SK-N-SH treated with all-trans-retinoic acid at 6 μM for 48 hours (cell line): ENCODE measurements at regions not wholly inside any gene's neighbourhood (a gene's known extent, or its start where the extent isn't known, plus 50 kb on each side); places are given as distances from the start of the nearest gene placed in this dataset.

Experiments used
- ATAC-seq: fragments of 200-7000 bp; cut with Tn5 transposase; 3 replicates; pipeline ENCODE4 v1.9.1; 2020; ENCODE audit warnings: mild to moderate bottlenecking, moderate library complexity
- ARNTL ChIP-seq: fragments of 450-650 bp; formaldehyde crosslinking; IDR thresholded peaks from 2 replicates; pipeline ENCODE4 v1.5.0; 2020; ENCODE audit warnings: low read depth, mild to moderate bottlenecking, moderate library complexity, borderline replicate concordance
- BACH2 ChIP-seq: fragments of 250-450 bp; sonication (Bioruptor Pico); IDR thresholded peaks from 2 replicates; pipeline ENCODE4 v1.9.0; 2021; ENCODE audit warnings: mild to moderate bottlenecking, borderline replicate concordance
- CREB5 ChIP-seq: fragments of 250-450 bp; sonication (Bioruptor Pico); IDR thresholded peaks from 2 replicates; pipeline ENCODE4 v1.5.1; 2020; ENCODE audit warnings: low read depth, mild to moderate bottlenecking, moderate library complexity
- CSDC2 ChIP-seq: fragments of 250-450 bp; sonication (Bioruptor Pico); IDR thresholded peaks from 2 replicates; pipeline ENCODE4 v1.5.0; 2020; ENCODE audit warnings: mild to moderate bottlenecking, moderate library complexity
- ESRRG ChIP-seq: fragments of 250-450 bp; sonication (Bioruptor Pico); IDR thresholded peaks from 2 replicates; pipeline ENCODE4 v1.6.1; 2021; ENCODE audit warnings: mild to moderate bottlenecking
- GLIS3 ChIP-seq: fragments of 250-450 bp; sonication (Bioruptor Pico); IDR thresholded peaks from 2 replicates; pipeline ENCODE4 v1.5.0; 2020; ENCODE audit warnings: mild to moderate bottlenecking, moderate library complexity
- ISL1 ChIP-seq: fragments of 250-450 bp; sonication (Bioruptor Pico); IDR thresholded peaks from 2 replicates; pipeline ENCODE4 v2.1.2; 2022; ENCODE audit warnings: mild to moderate bottlenecking, moderate library complexity
- OSR1 ChIP-seq: fragments of 250-450 bp; sonication (Bioruptor Pico); IDR thresholded peaks from 2 replicates; pipeline ENCODE4 v1.8.0; 2022; ENCODE audit warnings: moderate library complexity, mild to moderate bottlenecking, inconsistent platforms
- POU6F1 ChIP-seq: fragments of 250-450 bp; sonication (Bioruptor Pico); IDR thresholded peaks from 2 replicates; pipeline ENCODE4 v1.8.0; 2021; ENCODE audit warnings: low read depth, mild to moderate bottlenecking, moderate library complexity, borderline replicate concordance
- PPARA ChIP-seq: fragments of 250-450 bp; sonication (Bioruptor Pico); IDR thresholded peaks from 2 replicates; pipeline ENCODE4 v1.5.0; 2020; ENCODE audit warnings: mild to moderate bottlenecking, borderline replicate concordance
- SNAI2 ChIP-seq: fragments of 250-450 bp; sonication (Bioruptor Pico); IDR thresholded peaks from 2 replicates; pipeline ENCODE4 v1.5.0; 2020; ENCODE audit warnings: mild to moderate bottlenecking, moderate library complexity
- TCF4 ChIP-seq: fragments of 250-450 bp; sonication (Bioruptor Pico); IDR thresholded peaks from 2 replicates; pipeline ENCODE4 v1.8.0; 2021; ENCODE audit warnings: mild to moderate bottlenecking, moderate library complexity, borderline replicate concordance
- TOX ChIP-seq: fragments of 250-450 bp; sonication (Bioruptor Pico); IDR thresholded peaks from 2 replicates; pipeline ENCODE4 v1.8.0; 2021; ENCODE audit warnings: mild to moderate bottlenecking, moderate library complexity, borderline replicate concordance
- ZC3H10 ChIP-seq: fragments of 250-450 bp; sonication (Bioruptor Pico); IDR thresholded peaks from 2 replicates; pipeline ENCODE4 v1.5.1; 2021; ENCODE audit warnings: mild to moderate bottlenecking, moderate library complexity
- ZFP3 ChIP-seq: fragments of 250-450 bp; sonication (Bioruptor Pico); IDR thresholded peaks from 2 replicates; pipeline ENCODE4 v1.5.0; 2020; ENCODE audit warnings: mild to moderate bottlenecking, moderate library complexity
- ZNF565 ChIP-seq: fragments of 450-650 bp; formaldehyde crosslinking; conservative IDR thresholded peaks from 2 replicates; pipeline ENCODE4 v1.5.0; 2020; ENCODE audit warnings: low read depth, mild to moderate bottlenecking, moderate library complexity
- ZNF70 ChIP-seq: fragments of 450-650 bp; formaldehyde crosslinking; IDR thresholded peaks from 2 replicates; pipeline ENCODE4 v1.5.0; 2020; ENCODE audit warnings: mild to moderate bottlenecking, moderate library complexity
- ZNF8 ChIP-seq: fragments of 450-650 bp; formaldehyde crosslinking; IDR thresholded peaks from 2 replicates; pipeline ENCODE4 v1.5.0; 2020; ENCODE audit warnings: mild to moderate bottlenecking, moderate library complexity
- TF ChIP-seq, protein P1 (sequence below): fragments of 250-450 bp; sonication (Bioruptor Pico); IDR thresholded peaks from 2 replicates; pipeline ENCODE4 v1.5.1; 2021; ENCODE audit warnings: mild to moderate bottlenecking, moderate library complexity
- TF ChIP-seq, protein P2 (sequence below): fragments of 250-450 bp; sonication (Bioruptor Pico); IDR thresholded peaks from 2 replicates; pipeline ENCODE4 v1.8.0; 2020; ENCODE audit warnings: mild to moderate bottlenecking, moderate library complexity, borderline replicate concordance

DNA sequence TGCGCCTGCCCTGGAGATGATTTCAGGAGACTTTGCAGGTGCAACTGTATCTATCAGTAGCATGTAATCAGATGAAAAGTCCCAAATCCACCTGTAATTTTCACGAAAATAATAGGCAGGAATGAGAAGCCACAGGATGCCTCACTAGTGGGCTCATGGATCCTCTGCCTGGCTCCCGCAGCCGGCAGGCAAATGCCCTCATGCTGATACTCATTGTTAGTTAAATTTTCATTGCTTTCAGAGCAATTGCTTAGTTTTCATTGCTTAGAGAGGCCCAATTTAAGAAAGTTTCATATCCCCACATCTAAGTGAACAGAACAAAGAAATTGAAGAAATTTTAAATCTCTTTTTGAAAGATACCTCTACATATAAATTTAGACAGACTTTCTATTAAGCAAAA, 57.6 kb upstream of the CTDP1 start:
- ATAC-seq: no peak
- no peak for TF ChIP-seq ISL1 (CRISPR knock-in tag)
- no peak for TF ChIP-seq ZC3H10
- no peak for TF ChIP-seq OSR1
- TF ChIP-seq TCF4 (CRISPR knock-in tag): no peak
- no peak for TF ChIP-seq BACH2 (CRISPR knock-in tag)
- TF ChIP-seq ZNF70 (CRISPR knock-in tag): no peak
- no peak for TF ChIP-seq ZFP3 (CRISPR knock-in tag)
- no peak for TF ChIP-seq TOX
- TF ChIP-seq POU6F1: no peak
- TF ChIP-seq, protein P1, sequence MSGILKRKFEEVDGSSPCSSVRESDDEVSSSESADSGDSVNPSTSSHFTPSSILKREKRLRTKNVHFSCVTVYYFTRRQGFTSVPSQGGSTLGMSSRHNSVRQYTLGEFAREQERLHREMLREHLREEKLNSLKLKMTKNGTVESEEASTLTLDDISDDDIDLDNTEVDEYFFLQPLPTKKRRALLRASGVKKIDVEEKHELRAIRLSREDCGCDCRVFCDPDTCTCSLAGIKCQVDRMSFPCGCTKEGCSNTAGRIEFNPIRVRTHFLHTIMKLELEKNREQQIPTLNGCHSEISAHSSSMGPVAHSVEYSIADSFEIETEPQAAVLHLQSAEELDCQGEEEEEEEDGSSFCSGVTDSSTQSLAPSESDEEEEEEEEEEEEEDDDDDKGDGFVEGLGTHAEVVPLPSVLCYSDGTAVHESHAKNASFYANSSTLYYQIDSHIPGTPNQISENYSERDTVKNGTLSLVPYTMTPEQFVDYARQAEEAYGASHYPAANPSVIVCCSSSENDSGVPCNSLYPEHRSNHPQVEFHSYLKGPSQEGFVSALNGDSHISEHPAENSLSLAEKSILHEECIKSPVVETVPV (CRISPR knock-in tag): no peak
- no peak for TF ChIP-seq GLIS3
- TF ChIP-seq, protein P2, sequence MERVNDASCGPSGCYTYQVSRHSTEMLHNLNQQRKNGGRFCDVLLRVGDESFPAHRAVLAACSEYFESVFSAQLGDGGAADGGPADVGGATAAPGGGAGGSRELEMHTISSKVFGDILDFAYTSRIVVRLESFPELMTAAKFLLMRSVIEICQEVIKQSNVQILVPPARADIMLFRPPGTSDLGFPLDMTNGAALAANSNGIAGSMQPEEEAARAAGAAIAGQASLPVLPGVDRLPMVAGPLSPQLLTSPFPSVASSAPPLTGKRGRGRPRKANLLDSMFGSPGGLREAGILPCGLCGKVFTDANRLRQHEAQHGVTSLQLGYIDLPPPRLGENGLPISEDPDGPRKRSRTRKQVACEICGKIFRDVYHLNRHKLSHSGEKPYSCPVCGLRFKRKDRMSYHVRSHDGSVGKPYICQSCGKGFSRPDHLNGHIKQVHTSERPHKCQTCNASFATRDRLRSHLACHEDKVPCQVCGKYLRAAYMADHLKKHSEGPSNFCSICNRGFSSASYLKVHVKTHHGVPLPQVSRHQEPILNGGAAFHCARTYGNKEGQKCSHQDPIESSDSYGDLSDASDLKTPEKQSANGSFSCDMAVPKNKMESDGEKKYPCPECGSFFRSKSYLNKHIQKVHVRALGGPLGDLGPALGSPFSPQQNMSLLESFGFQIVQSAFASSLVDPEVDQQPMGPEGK: no peak
- TF ChIP-seq PPARA (CRISPR knock-in tag): no peak
- TF ChIP-seq ARNTL: no peak
- TF ChIP-seq ESRRG (CRISPR knock-in tag): no peak
- TF ChIP-seq ZNF565 (CRISPR knock-in tag): no peak
- TF ChIP-seq ZNF8 (CRISPR knock-in tag): no peak
- no peak for TF ChIP-seq SNAI2 (CRISPR knock-in tag)
- TF ChIP-seq CREB5: no peak

DNA sequence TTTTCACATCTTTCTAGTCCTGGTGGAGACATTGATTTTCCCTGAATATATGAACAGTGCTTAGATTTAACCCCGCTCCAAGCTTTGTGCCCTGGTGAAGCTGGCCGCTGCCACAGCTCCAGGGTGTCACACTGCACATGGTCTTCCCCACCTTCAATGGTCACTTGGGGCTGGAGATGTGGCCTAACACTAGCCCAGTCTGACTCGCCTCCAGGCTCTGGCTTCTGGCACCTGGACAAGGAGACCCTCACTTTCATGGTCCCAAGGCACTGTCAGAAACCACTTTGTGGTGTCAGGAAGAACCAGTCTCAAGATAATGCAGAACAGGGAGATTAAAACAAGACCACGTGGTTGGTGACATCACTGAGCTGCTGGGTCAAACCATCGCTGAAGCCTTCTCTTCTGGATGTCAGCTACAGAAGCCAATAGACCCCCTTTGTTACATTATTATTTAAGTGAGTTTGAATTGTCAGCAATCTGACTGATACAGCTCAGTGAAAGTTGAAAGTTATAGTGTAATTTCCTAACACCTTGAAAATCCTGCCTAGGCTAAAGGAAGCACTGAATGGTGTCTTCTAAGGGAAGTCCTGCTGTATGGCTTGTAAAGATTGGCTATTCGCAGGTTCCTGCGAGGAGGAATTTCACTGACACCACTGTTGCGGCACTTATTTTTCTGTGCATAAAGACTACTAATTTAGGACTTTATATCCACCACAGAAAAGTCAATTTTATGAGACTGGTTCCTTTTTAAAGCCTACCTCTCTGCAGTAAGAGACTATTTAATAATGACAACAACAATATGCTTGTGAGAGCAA, 55.0 kb upstream of the CTDP1 start:
- no peak for ATAC-seq
- TF ChIP-seq ISL1 (CRISPR knock-in tag) (no peak), SNAI2 (CRISPR knock-in tag) (no peak), CSDC2 (no peak), OSR1 (no peak), ZFP3 (CRISPR knock-in tag) (no peak)

- TF ChIP-seq OSR1: no peak
- no peak for TF ChIP-seq POU6F1
- TF ChIP-seq ZNF565 (CRISPR knock-in tag): no peak
- TF ChIP-seq CSDC2: no peak
- no peak for TF ChIP-seq ISL1 (CRISPR knock-in tag)
- TF ChIP-seq, protein P2: no peak
- TF ChIP-seq ARNTL: no peak
- no peak for TF ChIP-seq ZFP3 (CRISPR knock-in tag)
- no peak for TF ChIP-seq TOX
- no peak for TF ChIP-seq CREB5
- no peak for TF ChIP-seq ZC3H10
- TF ChIP-seq, protein P1 (CRISPR knock-in tag): no peak
- ATAC-seq: no peak
These were observed 54.2 kb upstream of the CTDP1 start for GRCh38 chr18:79625195-79625923.
